HG02973 (cell line): ENCODE measurements at regions not wholly inside any gene's neighbourhood (a gene's known extent, or its start where the extent isn't known, plus 50 kb on each side); places are given as distances from the start of the nearest gene placed in this dataset.

ENCODE experiments used
- ATAC-seq: cut with Tn5 transposase; IDR thresholded peaks from one replicate; pipeline ENCODE4 v1.9.1; 2021; ENCODE audit warnings: moderate library complexity; ENCODE audit not compliant: unreplicated experiment

GRCh38 chr6:44657206-44657819 is 269.8 kb downstream of the CDC5L start:
- ATAC-seq, result no peak

GRCh38 chr6:44658571-44658970 is 271.1 kb downstream of the CDC5L start:
- no peak for ATAC-seq

- ATAC-seq, result no peak
Measured at GRCh38 chr6:44659726-44660125, 272.2 kb downstream of the CDC5L start.

GRCh38 chr6:44660561-44661220 is 273.2 kb downstream of the CDC5L start:
- ATAC-seq, result no peak

GRCh38 chr6:44661221-44662008 is 273.9 kb downstream of the CDC5L start:
- ATAC-seq, result no peak

- ATAC-seq, result no peak
Measured at GRCh38 chr6:44662461-44663121, 275.1 kb downstream of the CDC5L start.

GRCh38 chr6:44663860-44664634 is 276.5 kb downstream of the CDC5L start:
- ATAC-seq, result no peak

GRCh38 chr6:44664716-44665115 is 277.2 kb downstream of the CDC5L start:
- no peak for ATAC-seq

GRCh38 chr6:44665143-44665542 is 277.6 kb downstream of the CDC5L start:
- ATAC-seq, result no peak

- no peak for ATAC-seq
Measured at GRCh38 chr6:44665683-44666082, 278.2 kb downstream of the CDC5L start.

GRCh38 chr6:44666324-44666723 is 278.8 kb downstream of the CDC5L start:
- no peak for ATAC-seq

GRCh38 chr6:44667226-44667625 is 279.7 kb downstream of the CDC5L start:
- ATAC-seq, result no peak

GRCh38 chr6:44667668-44668390 is 280.3 kb downstream of the CDC5L start:
- no peak for ATAC-seq

- ATAC-seq, result no peak
Measured at GRCh38 chr6:44668391-44668930, 281.0 kb downstream of the CDC5L start.

GRCh38 chr6:44668976-44669934 is 281.7 kb downstream of the CDC5L start:
- no peak for ATAC-seq

- ATAC-seq, result no peak
Measured at GRCh38 chr6:44670146-44670545, 282.6 kb downstream of the CDC5L start.

GRCh38 chr6:44671333-44671732 is 283.8 kb downstream of the CDC5L start:
- no peak for ATAC-seq

- no peak for ATAC-seq
Measured at GRCh38 chr6:44672086-44672485, 284.6 kb downstream of the CDC5L start.

GRCh38 chr6:44672841-44673240 is 285.3 kb downstream of the CDC5L start:
- ATAC-seq, result no peak
